PC-9 (cell line): ENCODE measurements at regions not wholly inside any gene's neighbourhood (a gene's known extent, or its start where the extent isn't known, plus 50 kb on each side); places are given as distances from the start of the nearest gene placed in this dataset.

ENCODE experiments used
- BruUV-seq: library from RNA; stranded (reverse); fragments of 400-500 nt; replicated peaks from 2 replicates; lab custom pipeline; 2021; lab: Mats Ljungman, UMichigan
- CTCF ChIA-PET: fragments of 300-600 bp; sonication (Branson Sonifier 250); formaldehyde crosslinking; loops from one replicate; lab custom pipeline; 2022; ENCODE audit warnings: antibody characterized with exemption; lab: Charles Lee
- POLR2A ChIA-PET: fragments of 300-600 bp; sonication (Branson Sonifier 250); formaldehyde crosslinking; loops from one replicate; lab custom pipeline; 2022; ENCODE audit warnings: antibody characterized with exemption; ENCODE audit not compliant: unreplicated experiment; lab: Charles Lee
- DNase-seq, 2 experiments: peaks; one replicate each; pipeline versions ENCODE4 v3.0.0 to v3.0.0-alpha.2; 2015 to 2022; ENCODE audit warnings: mixed read lengths in 1 of 2
- H2AFZ ChIP-seq: fragments of 200-600 bp; sonication (generic); 2 replicates; pipeline ENCODE4 v1.8.1; 2017; ENCODE audit warnings: antibody characterized with exemption
- H3F3A ChIP-seq: fragments of 200-600 bp; sonication (generic); 2 replicates; pipeline ENCODE4 v1.8.1; 2017; ENCODE audit warnings: antibody characterized with exemption, mild to moderate bottlenecking, low read depth; ENCODE audit not compliant: insufficient read depth
- H3K27ac ChIP-seq: fragments of 200-600 bp; sonication (generic); 2 replicates; pipeline ENCODE4 v1.6.1; 2016; ENCODE audit warnings: mixed run types
- H3K27me3 ChIP-seq: fragments of 200-600 bp; sonication (generic); 2 replicates; pipeline ENCODE4 v1.6.1; 2016; ENCODE audit warnings: low read depth, mixed run types; ENCODE audit not compliant: insufficient read depth
- H3K36me3 ChIP-seq: fragments of 200-600 bp; sonication (generic); 2 replicates; pipeline ENCODE4 v1.6.1; 2016; ENCODE audit warnings: low read depth, mixed run types
- H3K4me1 ChIP-seq: fragments of 200-600 bp; sonication (generic); replicated peaks from 2 replicates; pipeline ENCODE4 v1.6.1; 2016; ENCODE audit warnings: mixed run types; ENCODE audit not compliant: insufficient read depth
- H3K4me2 ChIP-seq: fragments of 200-600 bp; sonication (generic); 2 replicates; pipeline ENCODE4 v1.6.1; 2017; ENCODE audit warnings: mixed run types
- H3K4me3 ChIP-seq: fragments of 200-600 bp; sonication (generic); 2 replicates; pipeline ENCODE4 v1.6.1; 2016; ENCODE audit warnings: mixed run types
- H3K79me2 ChIP-seq: fragments of 200-600 bp; sonication (generic); 2 replicates; pipeline ENCODE4 v1.6.1; 2017; ENCODE audit warnings: low read depth, mixed run types
- H3K9me2 ChIP-seq: fragments of 200-600 bp; sonication (generic); 2 replicates; pipeline ENCODE4 v1.8.1; 2017; ENCODE audit warnings: mild to moderate bottlenecking; ENCODE audit not compliant: insufficient read depth
- H3K9me3 ChIP-seq: fragments of 200-600 bp; sonication (generic); 2 replicates; pipeline ENCODE4 v1.8.1; 2016; ENCODE audit warnings: low read depth; ENCODE audit not compliant: insufficient read depth
- H4K20me1 ChIP-seq: fragments of 200-600 bp; sonication (generic); 2 replicates; pipeline ENCODE4 v1.8.1; 2017; ENCODE audit not compliant: insufficient read depth
- EZH2 ChIP-seq: fragments of 200-600 bp; sonication (generic); IDR thresholded peaks from 2 replicates; pipeline ENCODE4 v1.8.0; 2017; ENCODE audit warnings: antibody characterized with exemption, low read depth
- intact Hi-C: fragments of 100-400 bp; cut with micrococcal nuclease; formaldehyde crosslinking; loops from one replicate; pipeline ENCODE4 v1.10.0; 2022; ENCODE audit not compliant: unreplicated experiment
- TF ChIP-seq, protein P1 (sequence below): fragments of 200-600 bp; sonication (generic); conservative IDR thresholded peaks from 2 replicates; pipeline ENCODE4 v1.6.1; 2017; ENCODE audit warnings: mixed run types, antibody characterized with exemption, mild to moderate bottlenecking, moderate library complexity

DNA sequence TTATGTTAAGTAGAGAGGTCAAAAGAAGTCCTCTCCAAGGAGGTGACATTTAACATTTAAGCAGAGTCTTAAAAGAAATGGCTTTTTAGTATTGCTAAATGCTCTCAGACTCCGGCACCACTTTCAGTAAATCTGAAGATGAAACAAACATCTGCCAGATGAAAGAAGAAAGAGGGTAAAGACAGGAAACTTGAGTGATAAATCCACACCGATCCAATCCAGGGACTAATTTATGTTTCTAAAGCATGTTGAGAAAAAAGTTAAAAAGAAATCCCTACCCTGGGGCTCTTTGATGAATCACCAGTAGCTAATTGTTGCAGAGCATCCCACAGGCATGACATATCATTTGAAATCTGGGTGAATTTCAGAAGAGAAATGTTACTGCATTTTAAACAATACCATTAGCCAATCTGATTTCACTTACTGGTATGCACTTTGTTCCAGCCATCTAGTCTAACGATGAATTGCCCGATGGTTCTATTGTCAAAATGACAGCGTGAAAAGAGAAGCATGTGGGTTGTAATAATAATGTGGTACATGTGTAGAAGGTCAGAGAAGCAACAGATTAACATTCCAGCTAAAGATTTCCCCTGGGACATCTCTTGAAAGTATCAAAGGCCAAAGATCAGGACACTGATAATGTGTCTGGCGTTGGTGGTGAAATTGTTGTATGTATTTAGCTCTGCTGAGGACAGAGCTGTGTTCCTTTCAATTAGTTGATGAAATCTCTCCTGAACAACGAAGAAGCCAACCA, 485.7 kb downstream of the CSNK1G3 start:
- no peak for TF ChIP-seq EZH2
- TF ChIP-seq, protein P1, sequence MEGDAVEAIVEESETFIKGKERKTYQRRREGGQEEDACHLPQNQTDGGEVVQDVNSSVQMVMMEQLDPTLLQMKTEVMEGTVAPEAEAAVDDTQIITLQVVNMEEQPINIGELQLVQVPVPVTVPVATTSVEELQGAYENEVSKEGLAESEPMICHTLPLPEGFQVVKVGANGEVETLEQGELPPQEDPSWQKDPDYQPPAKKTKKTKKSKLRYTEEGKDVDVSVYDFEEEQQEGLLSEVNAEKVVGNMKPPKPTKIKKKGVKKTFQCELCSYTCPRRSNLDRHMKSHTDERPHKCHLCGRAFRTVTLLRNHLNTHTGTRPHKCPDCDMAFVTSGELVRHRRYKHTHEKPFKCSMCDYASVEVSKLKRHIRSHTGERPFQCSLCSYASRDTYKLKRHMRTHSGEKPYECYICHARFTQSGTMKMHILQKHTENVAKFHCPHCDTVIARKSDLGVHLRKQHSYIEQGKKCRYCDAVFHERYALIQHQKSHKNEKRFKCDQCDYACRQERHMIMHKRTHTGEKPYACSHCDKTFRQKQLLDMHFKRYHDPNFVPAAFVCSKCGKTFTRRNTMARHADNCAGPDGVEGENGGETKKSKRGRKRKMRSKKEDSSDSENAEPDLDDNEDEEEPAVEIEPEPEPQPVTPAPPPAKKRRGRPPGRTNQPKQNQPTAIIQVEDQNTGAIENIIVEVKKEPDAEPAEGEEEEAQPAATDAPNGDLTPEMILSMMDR: no peak
- ChIA-PET POLR2A (no interaction called here), CTCF (no interaction called here)
- Histone ChIP-seq H3F3A (no peaks in the 10 kb centered on the region), H3K9me3 (no peaks in the 10 kb centered on the region), H3K79me2 (no peaks in the 10 kb centered on the region), H3K4me1 (no peaks in the 10 kb centered on the region), H3K4me2 (no peak overlapping the region), H4K20me1 (no peaks in the 10 kb centered on the region), H3K36me3 (no peaks in the 10 kb centered on the region), H3K27ac (no peak overlapping the region), H2AFZ (no peak overlapping the region), H3K9me2 (no peaks in the 10 kb centered on the region), H3K4me3 (no peak overlapping the region), H3K27me3 (no peaks in the 10 kb centered on the region)
- peak in 1 of 2 experiments; percentile 53 for DNase-seq
- intact Hi-C loops: no loop called here
- BruUV-seq: no TSS peak

DNA sequence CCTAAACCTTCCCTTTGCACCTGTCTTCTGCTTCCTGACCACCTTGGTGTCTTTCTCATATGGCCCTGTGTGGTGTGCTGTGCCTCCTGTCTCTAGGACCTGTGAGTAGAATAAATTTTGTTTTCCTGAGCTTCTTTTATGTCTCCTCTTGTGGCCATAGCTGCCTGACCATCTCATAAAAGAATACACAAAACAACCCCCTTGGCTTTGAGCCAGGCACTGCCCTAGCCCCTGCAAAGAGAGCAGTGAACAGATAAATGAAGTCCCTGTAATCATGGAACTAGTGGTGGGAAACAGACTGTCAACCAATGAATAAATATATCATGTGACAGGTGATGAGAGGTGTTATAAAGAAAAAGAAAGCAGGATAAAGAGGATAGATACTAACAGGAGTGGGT, 485.1 kb downstream of the CSNK1G3 start:
- POLR2A ChIA-PET: no interaction called here
- TF ChIP-seq, protein P1: no peak
- TF ChIP-seq EZH2: no peak
- CTCF ChIA-PET: no interaction called here

DNA sequence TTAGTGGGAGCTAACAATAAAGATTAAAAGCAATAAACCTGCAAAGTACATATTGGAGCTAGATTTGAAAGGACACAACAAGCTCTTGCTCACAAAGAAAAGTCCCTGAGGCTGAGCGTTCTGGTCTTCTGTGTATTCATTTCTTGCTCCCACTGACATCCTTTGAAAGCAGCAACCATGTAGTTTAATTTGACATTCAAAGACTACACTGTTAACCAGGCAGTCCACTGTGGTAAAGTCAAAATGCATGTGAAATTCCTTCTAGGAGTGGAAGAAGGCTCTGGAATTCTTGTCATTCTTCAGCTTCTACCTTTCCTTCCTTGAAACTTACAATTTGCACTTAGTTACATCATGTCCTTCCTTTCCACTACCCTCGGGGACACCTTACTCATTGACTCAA, 480.7 kb downstream of the CSNK1G3 start:
- H3K36me3 ChIP-seq: no peaks in the 10 kb centered on the region
- TF ChIP-seq, protein P1: no peak
- TF ChIP-seq EZH2: no peak
- no peak overlapping the region for H2AFZ ChIP-seq
- no peak overlapping the region for H3K4me3 ChIP-seq
- no peaks in the 10 kb centered on the region for H3K9me2 ChIP-seq
- no peaks in the 10 kb centered on the region for H4K20me1 ChIP-seq
- H3K27ac ChIP-seq: no peak overlapping the region
- BruUV-seq: no TSS peak
- intact Hi-C loops: no loop called here
- H3K4me2 ChIP-seq: no peak overlapping the region
- no peaks in the 10 kb centered on the region for H3K79me2 ChIP-seq
- H3F3A ChIP-seq: no peaks in the 10 kb centered on the region
- POLR2A ChIA-PET: no interaction called here
- DNase-seq: no peak
- H3K27me3 ChIP-seq: no peaks in the 10 kb centered on the region
- CTCF ChIA-PET: no interaction called here
- H3K9me3 ChIP-seq: no peaks in the 10 kb centered on the region
- no peaks in the 10 kb centered on the region for H3K4me1 ChIP-seq

More for the DNA sequence above, 485.1 kb downstream of the CSNK1G3 start:
- no peaks in the 10 kb centered on the region for H3K36me3 ChIP-seq
- H3K9me2 ChIP-seq: no peaks in the 10 kb centered on the region
- BruUV-seq: no TSS peak
- intact Hi-C loops: no loop called here
- DNase-seq: no peak
- no peak overlapping the region for H3K27ac ChIP-seq
- no peak overlapping the region for H3K4me2 ChIP-seq
- H3K27me3 ChIP-seq: no peaks in the 10 kb centered on the region
- H3K9me3 ChIP-seq: no peaks in the 10 kb centered on the region
- H2AFZ ChIP-seq: no peak overlapping the region
- no peaks in the 10 kb centered on the region for H3K4me1 ChIP-seq
- no peak overlapping the region for H3K4me3 ChIP-seq
- H4K20me1 ChIP-seq: no peaks in the 10 kb centered on the region
- no peaks in the 10 kb centered on the region for H3F3A ChIP-seq
- H3K79me2 ChIP-seq: no peaks in the 10 kb centered on the region
